Ovary (tissue), 7 donors: ENCODE measurements at regions not wholly inside any gene's neighbourhood (a gene's known extent, or its start where the extent isn't known, plus 50 kb on each side); places are given as distances from the start of the nearest gene placed in this dataset.

ENCODE experiments used
- DNase-seq, 5 donors: peaks; one replicate each; pipeline ENCODE4 v3.0.0-alpha.2; 2019 to 2020
- H3K27ac ChIP-seq, 2 donors: fragments of 200-600 bp; one replicate each; pipeline versions ENCODE4 v1.5.1 to v1.8.0; 2019 to 2022
- H3K27me3 ChIP-seq: fragments of 200-600 bp; one replicate; pipeline ENCODE4 v1.8.0; 2022
- H3K36me3 ChIP-seq: fragments of 200-600 bp; sonication (generic); one replicate; pipeline ENCODE4 v1.5.1; 2019
- H3K4me1 ChIP-seq: one replicate; pipeline ENCODE4 v1.8.1; 2013; ENCODE audit warnings: mild to moderate bottlenecking, moderate library complexity; ENCODE audit not compliant: insufficient read depth
- H3K4me3 ChIP-seq: fragments of 200-600 bp; sonication (generic); one replicate; pipeline ENCODE4 v1.5.1; 2017
- H3K9me3 ChIP-seq, 2 donors: fragments of 200-600 bp in 1 of 2; sonication (generic) in 1 of 2; one replicate each; pipeline versions ENCODE4 v1.5.1 to v1.8.1; 2013 to 2019; ENCODE audit warnings: mild to moderate bottlenecking in 1 of 2, moderate library complexity in 1 of 2
- CTCF ChIP-seq, 3 donors: fragments of 450-650 bp in 2 of 3; fragments of 200-600 bp in 1 of 3; IDR thresholded peaks; one replicate each; pipeline versions ENCODE4 v1.5.1 to v1.8.0; 2016 to 2022; ENCODE audit warnings: antibody characterized with exemption in 3 of 3, mild to moderate bottlenecking in 1 of 3
- EP300 ChIP-seq: sonication (generic); formaldehyde crosslinking; IDR thresholded peaks from one replicate; pipeline ENCODE4 v1.6.1; 2017; ENCODE audit warnings: antibody characterized with exemption
- POLR2A ChIP-seq: fragments of 450-650 bp; IDR thresholded peaks from one replicate; pipeline ENCODE4 v1.6.1; 2017; ENCODE audit warnings: antibody characterized with exemption, mild to moderate bottlenecking, moderate library complexity
- WGBS, 3 donors: extraction: QIAGEN DNeasy Blood & Tissue Kit in 1 of 3; methylation state at CpG; one replicate each; pipeline versions ENCODE4 v1.1.5 to v1.1.7; 2013 to 2017; 5-methylcytosine and 5-hydroxymethylcytosine counted together
- intact Hi-C, 4 donors: fragments of 100-400 bp; cut with DNase I; formaldehyde crosslinking; loops; one replicate each; pipeline versions ENCODE4 v1.11.0 to v1.15.1; 2022 to 2023
- donor health status: DM: no; HTN: no; CAD: no; lungs with moderate emphysema.
- donor health status: DM: no; HTN: no; CAD: no.
- donor health status: Bipolar disorder and iron deficiency.
- donor health status: DM: no; HTN: no; CAD: no.
- donor health status: DM: yes; HTN: yes; CAD: no.

DNA sequence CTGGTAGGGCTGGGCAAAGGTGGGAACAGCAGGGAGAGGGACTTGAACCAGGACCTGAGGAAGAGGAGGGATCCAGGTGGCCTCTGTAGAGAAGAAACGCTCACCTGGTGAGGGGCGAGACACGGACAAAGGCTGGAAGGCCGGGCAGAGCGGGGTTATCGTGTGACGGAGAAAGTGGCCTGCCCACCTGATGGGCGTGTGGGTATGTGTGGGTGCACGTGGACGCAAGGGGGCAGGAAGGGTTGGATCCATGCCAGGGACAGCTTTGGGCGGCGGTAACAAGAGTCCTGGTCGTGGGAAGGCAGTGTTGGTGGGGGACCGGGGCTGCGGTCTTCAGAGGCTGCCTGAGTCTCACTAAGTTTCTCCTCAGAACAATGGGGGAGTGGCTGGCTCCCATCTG, 104.1 kb upstream of the GSE1 start:
- no peaks in the 10 kb centered on the region for H3K27me3 ChIP-seq
- no peaks in the 10 kb centered on the region for H3K9me3 ChIP-seq
- H3K4me3 ChIP-seq, result no peak overlapping the region
- H3K36me3 ChIP-seq, result no peaks in the 10 kb centered on the region
- peaks cover 13% of the 10 kb centered on the region for H3K4me1 ChIP-seq
- no peak for TF ChIP-seq EP300
- no peak for TF ChIP-seq POLR2A
- TF ChIP-seq CTCF (IDR thresholded peaks at IDR 0.05), result no peak
- intact Hi-C loops, result no loop called here
- no peak for DNase-seq
- H3K27ac ChIP-seq, result no peak overlapping the region
- WGBS, 3 donors, result 73 to 83% (median 73%) methylated on average over 15 of the region's 15 CpGs

DNA sequence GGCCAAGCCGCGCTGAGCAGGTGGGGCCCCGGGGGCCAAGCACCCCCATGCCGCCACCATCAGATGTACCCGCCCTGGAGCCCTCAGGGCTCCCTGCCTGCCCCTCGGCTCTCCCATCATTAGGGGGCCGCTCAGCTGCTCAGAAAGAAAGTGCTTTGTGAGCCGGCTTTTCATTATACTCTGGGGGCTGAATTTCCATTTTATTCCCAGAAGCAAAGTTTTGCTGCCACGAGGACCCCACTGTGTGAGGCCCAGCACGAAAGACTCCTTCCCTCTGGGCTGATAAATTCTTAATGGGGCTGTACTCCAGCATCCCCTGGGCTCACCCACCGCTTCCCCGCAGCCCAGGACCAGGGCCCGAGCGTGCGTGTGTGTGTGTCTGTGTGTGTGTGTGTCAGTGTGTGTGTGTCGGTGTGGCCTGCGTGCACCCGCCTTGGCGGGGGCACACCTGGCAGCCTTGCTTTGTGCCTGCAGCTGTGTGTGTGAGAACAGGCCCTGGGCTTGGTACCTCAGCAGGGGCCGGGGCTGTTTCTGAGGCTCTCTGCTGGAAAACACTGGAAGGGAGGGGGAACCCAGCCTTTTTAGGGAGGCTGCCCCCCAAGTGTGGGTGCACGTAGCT, 103.0 kb upstream of the GSE1 start:
- no peak for TF ChIP-seq CTCF (IDR thresholded peaks at IDR 0.05)
- TF ChIP-seq POLR2A, result no peak
- TF ChIP-seq EP300, result no peak
- 90 to 92% (median 91%) methylated on average over 20 to 21 of the region's 21 CpGs for WGBS, 3 donors
- no peaks in the 10 kb centered on the region for H3K27me3 ChIP-seq

GRCh38 chr16:85511938-85512807, 100.9 kb upstream of the GSE1 start:
- Histone ChIP-seq H3K4me1 (peaks cover 26% of the 10 kb centered on the region), H3K4me3 (no peak overlapping the region), H3K9me3 (no peaks in the 10 kb centered on the region), H3K27me3 (no peaks in the 10 kb centered on the region), H3K36me3 (no peaks in the 10 kb centered on the region), H3K27ac (no peak overlapping the region)
- TF ChIP-seq POLR2A (no peak), EP300 (no peak), CTCF (IDR thresholded peaks at IDR 0.05) (no peak)
- DNase-seq, result no peak
- WGBS, 3 donors, result 80 to 90% (median 85%) methylated on average over 24 of the region's 24 CpGs
- intact Hi-C loops, result no loop called here

More for the DNA sequence above, 103.0 kb upstream of the GSE1 start:
- Histone ChIP-seq H3K4me3 (no peak overlapping the region), H3K9me3 (no peaks in the 10 kb centered on the region), H3K4me1 (peaks cover 23% of the 10 kb centered on the region), H3K27ac (no peak overlapping the region), H3K36me3 (no peaks in the 10 kb centered on the region)
- no peak for DNase-seq
- intact Hi-C loops, result no loop called here

GRCh38 chr16:85512808-85513115, 100.4 kb upstream of the GSE1 start:
- Histone ChIP-seq H3K4me1 (peaks cover 26% of the 10 kb centered on the region), H3K27me3 (no peaks in the 10 kb centered on the region), H3K27ac (no peak overlapping the region), H3K9me3 (no peaks in the 10 kb centered on the region), H3K4me3 (no peak overlapping the region), H3K36me3 (no peaks in the 10 kb centered on the region)
- no peak for TF ChIP-seq POLR2A
- DNase-seq, result no peak
- 66 to 80% (median 75%) methylated on average over 7 of the region's 7 CpGs for WGBS, 3 donors
- intact Hi-C loops, result no loop called here

DNA sequence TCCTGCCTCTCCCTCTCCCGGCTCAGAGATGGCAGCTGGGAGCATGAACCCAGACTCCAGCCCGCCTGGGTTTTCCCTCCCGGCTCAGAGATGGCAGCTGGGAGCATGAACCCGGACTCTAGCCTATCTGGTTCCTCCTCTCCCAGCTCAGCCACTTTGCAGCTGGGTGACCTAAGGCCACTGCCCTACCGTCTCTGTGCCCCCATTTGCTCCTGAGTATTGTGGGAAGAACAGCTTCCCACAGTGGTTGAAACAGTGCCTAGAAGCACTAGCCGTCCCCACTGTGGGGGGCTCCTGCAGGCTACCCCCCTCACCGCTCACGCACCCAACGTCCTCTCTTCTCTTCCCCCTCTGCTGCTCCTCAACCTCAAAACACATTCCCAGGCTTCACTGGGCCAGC, 99.9 kb upstream of the GSE1 start:
- H3K36me3 ChIP-seq, result no peaks in the 10 kb centered on the region
- H3K27me3 ChIP-seq, result no peaks in the 10 kb centered on the region
- H3K4me3 ChIP-seq, result no peak overlapping the region
- TF ChIP-seq CTCF (IDR thresholded peaks at IDR 0.05) (no peak), POLR2A (no peak)
- H3K27ac ChIP-seq, result no peak overlapping the region
- no peaks in the 10 kb centered on the region for H3K9me3 ChIP-seq
- intact Hi-C loops, result no loop called here
- DNase-seq, result no peak
- peaks cover 26% of the 10 kb centered on the region for H3K4me1 ChIP-seq
- 72 to 77% (median 76%) methylated on average over 9 of the region's 9 CpGs for WGBS, 3 donors
